GM12878 (cell line): ENCODE measurements at regions not wholly inside any gene's neighbourhood (a gene's known extent, or its start where the extent isn't known, plus 50 kb on each side); places are given as distances from the start of the nearest gene placed in this dataset.
"Not testable (repeated sequence)": the region's sequence is repeated elsewhere in the genome, so short reads cannot be mapped to it uniquely, and the experiment has no call there.

ENCODE experiments used
- ATAC-seq: fragments of 200-7000 bp; cut with Tn5 transposase; 3 replicates; pipeline ENCODE4 v1.9.1; 2020; ENCODE audit warnings: mild to moderate bottlenecking, moderate library complexity
- BruUV-seq: library from RNA; stranded (reverse); fragments of 400-500 nt; replicated peaks from 2 replicates; lab custom pipeline; 2021; lab: Mats Ljungman, UMichigan
- CTCF ChIA-PET: fragments of 300-600 bp; sonication (Branson Sonifier 250); formaldehyde crosslinking; extraction: SDS; loops from one replicate; lab custom pipeline; 2021; ENCODE audit warnings: inconsistent platforms; lab: Yijun Ruan, JAX
- POLR2A ChIA-PET: fragments of 350-600 bp; formaldehyde crosslinking; extraction: SDS; loops from one replicate; lab custom pipeline; 2021; ENCODE audit warnings: inconsistent platforms; lab: Charles Lee
- RAD21 ChIA-PET: fragments of 300-600 bp; sonication (Branson Sonifier 250); formaldehyde crosslinking; loops from one replicate; lab custom pipeline; 2023; ENCODE audit warnings: antibody characterized with exemption; ENCODE audit not compliant: unreplicated experiment; lab: Charles Lee
- SMC1A ChIA-PET: fragments of 300-600 bp; sonication (Branson Sonifier 250); formaldehyde crosslinking; loops from one replicate; lab custom pipeline; 2023; ENCODE audit not compliant: unreplicated experiment, uncharacterized antibody; lab: Charles Lee
- DNase-seq: peaks from one replicate; pipeline ENCODE4 v3.0.0-alpha.2; 2011; ENCODE audit warnings: low read depth, low spot score
- FAIRE-seq: peaks from 3 replicates; lab custom pipeline; 2011; peaks lifted over from hg19 to GRCh38; lab: Jason Lieb, UNC
- H2AFZ ChIP-seq: 2 replicates; pipeline ENCODE4 v1.6.0; 2011; ENCODE audit warnings: low read depth, low read length, control low read depth; ENCODE audit not compliant: control insufficient read depth
- H3K27ac ChIP-seq: 2 replicates; pipeline ENCODE4 v1.5.1; 2011; ENCODE audit warnings: control low read depth; ENCODE audit not compliant: control insufficient read depth, insufficient read depth
- H3K27me3 ChIP-seq, 2 experiments: replicated peaks in 1 of 2; 2 replicates each; pipeline versions ENCODE4 v1.6.0 to v1.6.1; 2011; ENCODE audit warnings: low read length in 1 of 2; ENCODE audit not compliant: control insufficient read depth in 2 of 2, insufficient read depth in 2 of 2
- H3K36me3 ChIP-seq, 2 experiments: 2 replicates each; pipeline ENCODE4 v1.5.1; 2011; ENCODE audit warnings: low read length in 1 of 2; ENCODE audit not compliant: control insufficient read depth in 2 of 2, insufficient read depth in 2 of 2
- H3K4me1 ChIP-seq: 2 replicates; pipeline ENCODE4 v1.6.1; 2011; ENCODE audit warnings: mild to moderate bottlenecking, low read length, moderate library complexity, mixed read lengths; ENCODE audit not compliant: control insufficient read depth, insufficient read depth
- H3K4me2 ChIP-seq: 2 replicates; pipeline ENCODE4 v1.6.0; 2011; ENCODE audit warnings: control low read depth; ENCODE audit not compliant: control insufficient read depth, insufficient read depth
- H3K4me3 ChIP-seq: fragments of 200-600 bp; sonication (generic); 2 replicates; pipeline ENCODE4 v1.5.1; 2016
- H3K79me2 ChIP-seq: 2 replicates; pipeline ENCODE4 v1.6.0; 2011; ENCODE audit warnings: low read length; ENCODE audit not compliant: control insufficient read depth, insufficient read depth
- H3K9ac ChIP-seq: 2 replicates; pipeline ENCODE4 v1.8.0; 2011; ENCODE audit warnings: low read length, control low read depth, mixed read lengths; ENCODE audit not compliant: control insufficient read depth, insufficient read depth
- H3K9me3 ChIP-seq: replicated peaks from 3 replicates; pipeline ENCODE4 v1.5.1; 2011; ENCODE audit warnings: mild to moderate bottlenecking, low read length; ENCODE audit not compliant: control insufficient read depth, insufficient read depth
- H4K20me1 ChIP-seq: 2 replicates; pipeline ENCODE4 v1.6.0; 2011; ENCODE audit not compliant: control insufficient read depth, insufficient read depth
- BCL11A ChIP-seq: IDR thresholded peaks from 2 replicates; pipeline ENCODE4 v1.6.1; 2011; ENCODE audit warnings: low read depth, low read length
- BCL3 ChIP-seq: IDR thresholded peaks from 2 replicates; pipeline ENCODE4 v1.6.1; 2011; ENCODE audit warnings: borderline replicate concordance, low read depth, mild to moderate bottlenecking, moderate library complexity, low read length; ENCODE audit not compliant: insufficient read depth, poor library complexity, severe bottlenecking
- BRCA1 ChIP-seq: IDR thresholded peaks from 2 replicates; pipeline ENCODE4 v1.6.1; 2011; ENCODE audit warnings: low read depth, low read length, improper control_type of control experiment
- CBX5 ChIP-seq: sonication (generic); IDR thresholded peaks from 2 replicates; pipeline ENCODE4 v1.6.1; 2016; ENCODE audit warnings: low read depth, moderate library complexity, mild to moderate bottlenecking, inconsistent platforms
- CHD2 ChIP-seq: IDR thresholded peaks from 2 replicates; pipeline ENCODE4 v1.6.1; 2011; ENCODE audit warnings: low read depth, low read length, improper control_type of control experiment, borderline replicate concordance
- CREB1 ChIP-seq: IDR thresholded peaks from 2 replicates; pipeline ENCODE4 v1.6.1; 2012; ENCODE audit warnings: low read depth, mild to moderate bottlenecking, inconsistent platforms
- MLLT1 ChIP-seq: fragments of 450-650 bp; IDR thresholded peaks from 2 replicates; pipeline ENCODE4 v1.6.1; 2016; ENCODE audit warnings: mild to moderate bottlenecking
- NBN ChIP-seq: fragments of 450-650 bp; IDR thresholded peaks from 2 replicates; pipeline ENCODE4 v1.6.1; 2016
- PAX5 ChIP-seq: IDR thresholded peaks from 2 replicates; pipeline ENCODE4 v1.6.1; 2011; ENCODE audit warnings: low read depth, low read length, borderline replicate concordance
- SIX5 ChIP-seq: IDR thresholded peaks from 2 replicates; pipeline ENCODE4 v1.6.1; 2011; ENCODE audit warnings: mild to moderate bottlenecking, low read depth, low read length, moderate library complexity; ENCODE audit not compliant: severe bottlenecking
- SMARCA5 ChIP-seq: fragments of 450-650 bp; IDR thresholded peaks from 2 replicates; pipeline ENCODE4 v1.6.1; 2017; ENCODE audit warnings: mild to moderate bottlenecking
- SMC3 ChIP-seq: IDR thresholded peaks from 2 replicates; pipeline ENCODE4 v1.6.1; 2011; ENCODE audit warnings: low read length, improper control_type of control experiment, borderline replicate concordance
- TCF12 ChIP-seq: IDR thresholded peaks from 2 replicates; pipeline ENCODE4 v1.6.1; 2011; ENCODE audit warnings: low read depth, mild to moderate bottlenecking, low read length
- ZNF207 ChIP-seq: fragments of 450-650 bp; IDR thresholded peaks from 2 replicates; pipeline ENCODE4 v1.6.1; 2014; ENCODE audit warnings: antibody characterized with exemption, mild to moderate bottlenecking, borderline replicate concordance
- WGBS: methylation state at CpG from one replicate; pipeline ENCODE4 v1.1.6; 2016; ENCODE audit warnings: low lambda C conversion rate; ENCODE audit not compliant: insufficient replicate concordance, insufficient coverage; ENCODE audit errors: missing lambda C conversion rate; 5-methylcytosine and 5-hydroxymethylcytosine counted together
- in situ Hi-C: fragments of 300-500 bp; cut with MboI; formaldehyde crosslinking; loops from 9 replicates; pipeline ENCODE4 v1.14.3; 2018; ENCODE audit warnings: mixed read lengths
- intact Hi-C: fragments of 100-400 bp; cut with micrococcal nuclease; formaldehyde crosslinking; loops from one replicate; pipeline ENCODE4 v1.14.2; 2022; ENCODE audit not compliant: unreplicated experiment

- ChIA-PET CTCF (interaction anchor here (1.9 kb wide), 2 partner anchors 21 to 22 kb away, joined by 6 to 8 read pairs; no protein-coding TSS in a partner anchor), SMC1A (interaction anchor here (1.0 to 1.7 kb wide), 4 partner anchors 10 to 37 kb away, joined by 3 to 7 read pairs (median 3); no protein-coding TSS in a partner anchor)
- BruUV-seq, H3K4me1 ChIP-seq, H3K4me2 ChIP-seq, intact Hi-C loops, H3K79me2 ChIP-seq, H4K20me1 ChIP-seq, DNase-seq, H3K36me3 ChIP-seq, RAD21 ChIA-PET, H3K4me3 ChIP-seq, ATAC-seq, H3K27me3 ChIP-seq, H3K9me3 ChIP-seq, in situ Hi-C loops, POLR2A ChIA-PET, H3K9ac ChIP-seq, FAIRE-seq, H3K27ac ChIP-seq, H2AFZ ChIP-seq: not testable (repeated sequence)
- WGBS = 44% methylated on average over 2 of the region's 2 CpGs
These were observed 59.7 kb upstream of the ANKRD55 start for GRCh38 chr5:56292874-56293273.

- FAIRE-seq (peak; percentile 35), DNase-seq (no peak), ATAC-seq (no peak)
- Histone ChIP-seq H3K4me3 (no peak overlapping the region), H4K20me1 (no peaks in the 10 kb centered on the region), H3K36me3 (no peaks in the 10 kb centered on the region), H3K27ac (no peak overlapping the region), H3K27me3 (no peaks in the 10 kb centered on the region), H3K9ac (no peak overlapping the region), H3K9me3 (no peaks in the 10 kb centered on the region; the same call in 2 of the 3 replicates), H3K4me2 (no peak overlapping the region), H3K79me2 (no peaks in the 10 kb centered on the region), H3K4me1 (no peaks in the 10 kb centered on the region), H2AFZ (no peak overlapping the region)
- ChIA-PET SMC1A (interaction anchor here (1.0 to 3.6 kb wide), 8 partner anchors 9 to 546 kb away, joined by 3 to 13 read pairs (median 4); no protein-coding TSS in a partner anchor), CTCF (interaction anchor here (1.9 kb wide), 2 partner anchors 21 to 22 kb away, joined by 6 to 8 read pairs; no protein-coding TSS in a partner anchor), RAD21 (no interaction called here), POLR2A (no interaction called here)
- BruUV-seq = no TSS peak
- WGBS = 65% methylated on average over 3 of the region's 3 CpGs
- in situ Hi-C loops (no loop called here), intact Hi-C loops (no loop called here)
- TF ChIP-seq PAX5 = no peak
- no peak for TF ChIP-seq BCL11A
- no peak for TF ChIP-seq SMC3
- no peak for TF ChIP-seq ZNF207
- TF ChIP-seq CBX5 = no peak
- no peak for TF ChIP-seq CREB1
- no peak for TF ChIP-seq BRCA1
- no peak for TF ChIP-seq NBN
- TF ChIP-seq MLLT1 = no peak
- TF ChIP-seq CHD2 = no peak
- no peak for TF ChIP-seq SIX5
- no peak for TF ChIP-seq SMARCA5
- no peak for TF ChIP-seq TCF12
- no peak for TF ChIP-seq BCL3
These were observed 58.7 kb upstream of the ANKRD55 start for GRCh38 chr5:56291661-56292374.
